CD4-positive, alpha-beta T cell treated with Interleukin-12 subunit alpha and Interleukin-12 subunit beta, for 1 hour (primary cell): ENCODE measurements at regions not wholly inside any gene's neighbourhood (a gene's known extent, or its start where the extent isn't known, plus 50 kb on each side); places are given as distances from the start of the nearest gene placed in this dataset.

Experiments
- DNase-seq: peaks from one replicate; pipeline ENCODE4 v3.0.0-alpha.2; 2020

DNA sequence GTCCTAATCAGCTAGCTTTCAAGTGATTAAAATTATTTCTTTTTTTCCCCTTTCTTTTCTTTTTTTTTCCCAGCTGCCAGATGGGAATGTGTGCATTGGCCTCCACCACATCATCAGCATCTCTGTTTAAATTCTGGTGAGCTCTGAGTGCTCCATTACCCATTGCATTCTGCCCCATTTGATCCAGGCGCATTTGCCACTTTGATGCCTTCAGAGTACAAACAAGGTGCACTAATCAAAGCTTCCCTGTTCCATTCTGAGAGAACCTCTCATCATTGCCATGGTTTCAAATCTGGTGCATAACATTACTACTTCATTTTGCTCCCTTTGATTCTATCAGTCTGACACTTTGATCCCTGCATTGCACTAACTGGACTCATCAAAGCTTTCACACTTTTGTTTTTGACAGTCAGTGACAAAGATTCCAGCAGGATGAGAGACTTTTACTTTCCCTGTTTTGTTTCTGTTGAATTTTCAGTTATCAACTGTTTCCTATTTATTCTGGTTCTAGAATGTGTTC lies 238.8 kb upstream of the PCDH10 start:
- no peak for DNase-seq

DNA sequence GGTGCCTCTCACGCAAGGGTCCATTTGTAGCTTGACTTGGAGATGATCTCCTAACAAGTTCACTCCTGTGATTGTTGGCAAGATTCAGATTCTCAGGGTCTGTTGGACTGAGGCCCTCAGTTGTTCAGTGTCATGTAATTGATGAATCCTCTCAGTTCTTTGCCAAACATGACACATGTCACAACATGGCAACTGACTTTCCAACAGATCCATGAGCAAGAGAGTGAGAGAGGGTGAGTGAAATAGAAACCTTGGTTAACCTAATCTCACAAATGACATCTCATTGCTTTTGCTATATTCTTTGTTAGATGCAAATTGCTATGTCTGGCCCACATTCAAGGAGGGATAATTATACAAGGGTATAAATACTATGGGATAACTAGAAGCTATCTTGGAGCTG lies 231.0 kb upstream of the PCDH10 start:
- DNase-seq = no peak

DNA sequence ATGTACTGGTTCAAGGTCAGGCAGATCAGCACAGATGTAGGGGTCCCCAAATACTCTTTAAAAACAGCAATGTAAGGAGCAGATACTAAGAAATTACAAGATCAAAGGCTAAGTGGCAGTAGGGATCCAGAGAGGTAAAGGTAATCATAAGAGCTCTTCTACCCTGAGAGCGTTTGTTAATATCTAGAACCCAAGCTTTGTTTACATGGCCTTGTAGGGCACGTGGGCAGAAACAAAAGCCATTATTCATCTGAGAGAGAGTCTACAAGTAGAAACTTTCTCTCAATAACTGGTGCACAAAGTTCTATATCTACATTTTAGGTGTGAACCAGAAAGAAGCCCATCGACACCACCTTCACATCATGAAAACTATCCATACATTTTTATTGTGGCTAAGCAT lies 225.6 kb upstream of the PCDH10 start:
- DNase-seq = no peak

DNA sequence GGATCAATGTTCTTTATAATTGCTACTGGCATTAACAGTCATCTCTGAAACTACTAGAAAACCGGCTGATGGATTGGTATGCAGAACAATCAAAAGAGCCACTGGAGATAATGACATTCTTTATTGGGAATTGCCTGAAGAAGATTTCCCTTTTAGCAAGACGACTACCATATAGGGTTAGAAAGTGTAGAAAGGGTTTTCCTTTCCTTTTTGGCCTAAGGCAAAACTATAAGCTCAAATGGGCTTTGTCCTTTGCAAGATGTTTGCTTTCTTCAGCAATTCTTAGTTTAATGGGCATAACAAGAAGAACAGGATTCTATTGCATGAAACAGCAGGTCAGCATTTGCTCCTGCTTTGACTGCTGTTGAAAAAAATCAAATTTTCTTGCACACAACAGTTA lies 214.2 kb upstream of the PCDH10 start:
- DNase-seq = no peak

DNA sequence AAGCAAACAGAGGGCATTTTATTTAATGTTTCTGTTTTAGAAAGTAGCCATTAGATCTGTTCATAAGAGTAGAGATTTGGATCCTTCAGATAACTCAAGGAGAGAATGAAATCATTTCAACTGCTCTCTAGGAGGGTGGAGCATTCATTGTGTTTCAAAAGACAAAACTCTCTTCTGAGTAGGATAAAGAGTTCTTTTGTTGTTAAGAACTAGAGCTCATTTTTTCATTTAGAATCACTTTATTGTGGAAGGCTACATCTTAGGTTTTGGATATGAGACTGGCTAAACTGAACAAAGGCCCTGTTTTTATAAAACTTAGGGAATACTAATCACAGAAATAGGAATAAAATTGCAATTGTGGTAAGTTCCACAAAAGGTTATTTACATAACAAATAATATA lies 193.9 kb upstream of the PCDH10 start:
- DNase-seq = no peak

DNA sequence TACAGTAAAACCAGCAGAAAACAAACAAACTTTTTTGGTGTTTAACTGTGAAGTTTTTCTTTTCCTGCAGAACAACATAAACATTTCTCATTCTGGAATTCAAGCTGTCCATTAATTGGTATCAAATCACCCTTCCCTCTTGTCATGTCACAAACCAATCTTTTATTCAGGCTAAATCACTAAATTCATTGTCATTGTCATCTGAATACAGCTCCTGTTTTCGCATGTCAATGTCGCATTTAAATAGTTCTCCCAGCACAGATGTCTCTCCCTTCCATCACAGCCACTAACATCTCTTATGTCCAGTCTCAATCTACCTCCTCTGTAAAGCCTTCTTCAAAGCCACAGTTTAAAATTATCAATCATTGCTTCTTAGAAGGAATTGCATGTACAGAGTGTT lies 192.1 kb upstream of the PCDH10 start:
- DNase-seq = no peak

DNA sequence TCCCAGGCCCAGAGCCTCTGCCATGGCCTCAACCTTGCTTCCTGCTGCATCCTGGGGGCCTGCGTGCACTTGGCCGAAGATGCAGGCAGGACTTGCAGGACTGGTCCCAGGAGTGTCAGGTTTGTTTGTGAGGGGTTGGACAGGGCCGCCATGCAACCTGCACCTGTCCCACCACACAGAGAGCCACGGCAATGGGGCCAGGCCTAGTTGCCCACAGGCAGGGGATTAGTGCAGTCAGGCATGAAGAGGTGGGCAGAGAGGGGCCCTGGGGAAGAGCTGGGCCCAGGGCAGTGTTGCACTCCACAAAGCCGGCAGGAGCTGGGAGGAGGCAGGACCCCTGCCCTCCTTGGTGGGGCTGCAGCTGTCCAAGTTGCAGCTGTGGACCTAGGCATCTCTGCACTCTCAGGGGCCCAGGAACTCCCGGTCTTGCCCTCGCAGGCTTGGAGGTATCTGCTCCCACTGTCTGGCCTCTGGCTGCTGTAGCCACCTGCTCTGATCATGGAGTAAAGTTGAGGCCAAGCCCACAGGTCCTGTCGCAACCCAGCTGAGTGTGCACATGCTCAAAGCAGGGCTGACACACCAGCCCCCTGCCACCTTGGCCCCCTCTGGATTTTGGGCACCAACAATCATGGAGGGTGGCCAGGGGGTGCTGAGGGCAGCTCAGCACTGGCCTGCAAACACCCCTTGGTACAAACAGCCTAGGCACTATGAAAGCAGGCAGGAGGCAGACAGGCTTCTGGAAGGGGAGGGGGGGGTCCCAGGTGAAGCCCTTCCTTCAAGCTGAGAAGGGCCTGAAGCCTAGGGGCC lies 190.4 kb upstream of the PCDH10 start:
- no peak for DNase-seq

DNA sequence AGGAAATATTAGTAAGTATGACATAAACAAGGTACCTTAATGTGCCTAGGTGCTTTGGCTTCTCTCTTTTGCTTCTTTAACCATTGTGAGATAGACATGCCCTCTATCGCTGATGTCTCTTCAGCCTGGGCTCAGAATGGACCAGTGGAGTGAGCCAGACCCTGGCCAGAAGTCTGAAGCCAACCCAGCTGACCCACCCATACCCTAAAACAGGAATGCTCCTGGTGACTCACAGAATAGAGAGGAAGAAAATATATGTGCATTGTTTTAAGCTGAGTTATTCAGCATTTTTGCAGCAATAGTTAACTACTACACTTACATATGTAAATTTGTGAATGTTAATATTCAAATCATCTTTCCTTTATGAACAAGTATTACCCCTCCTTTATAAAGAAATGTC lies 167.5 kb upstream of the PCDH10 start:
- no peak for DNase-seq

DNA sequence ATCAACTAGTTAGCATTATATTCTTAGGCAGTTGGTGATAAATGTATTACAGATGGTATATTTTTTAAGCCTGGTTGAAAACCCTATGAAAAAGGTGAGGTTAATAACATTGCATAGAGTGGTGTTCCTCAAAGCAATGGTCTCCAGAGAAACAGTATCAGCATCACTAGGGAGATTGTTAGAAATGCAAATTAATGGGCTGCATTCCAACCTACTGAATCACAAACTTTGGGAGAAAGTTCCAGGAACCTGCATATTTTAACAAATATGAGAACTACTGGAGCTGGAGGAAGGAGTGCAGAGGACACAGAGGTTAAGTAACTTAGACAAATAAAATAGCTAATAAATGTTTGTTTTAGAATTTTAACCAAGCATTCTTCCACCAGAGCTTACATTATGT lies 166.9 kb upstream of the PCDH10 start:
- DNase-seq = no peak

DNA sequence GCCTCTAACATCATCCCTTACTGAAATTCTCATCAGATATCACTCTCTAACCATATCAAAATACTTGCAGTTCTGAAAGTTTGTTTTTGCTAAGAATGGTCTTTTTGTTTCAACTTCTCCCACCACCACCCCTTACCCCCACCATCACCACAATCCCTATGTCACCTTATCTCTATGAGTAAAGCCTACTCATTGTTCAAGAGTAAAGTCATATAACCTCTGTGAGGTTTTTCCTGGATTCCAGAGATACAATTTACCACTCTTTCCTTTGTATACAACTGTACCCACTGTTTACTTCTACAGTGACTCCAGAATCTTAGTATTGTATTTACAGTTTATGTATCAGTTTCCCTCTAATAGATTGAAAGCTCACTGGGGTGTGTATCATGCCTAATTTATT lies 158.0 kb upstream of the PCDH10 start:
- DNase-seq = no peak

DNA sequence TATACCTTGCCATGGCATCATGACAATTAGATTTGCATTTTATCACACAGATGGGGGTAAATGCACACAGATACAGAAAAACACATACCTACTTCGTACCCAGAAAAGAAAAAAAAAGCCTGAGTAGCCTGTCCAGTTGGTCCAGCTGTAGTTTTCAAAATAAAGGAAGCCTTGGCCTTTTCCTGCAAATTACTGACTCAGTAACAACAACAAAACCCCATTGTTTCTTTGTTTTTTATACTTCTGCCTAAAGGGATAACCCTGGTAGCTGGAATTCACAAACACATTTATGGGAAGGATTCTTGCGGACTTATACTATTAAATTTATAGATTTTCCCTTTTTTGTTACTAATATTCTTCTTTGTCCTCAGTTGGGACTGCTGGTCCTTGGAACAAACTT lies 156.4 kb upstream of the PCDH10 start:
- no peak for DNase-seq

DNA sequence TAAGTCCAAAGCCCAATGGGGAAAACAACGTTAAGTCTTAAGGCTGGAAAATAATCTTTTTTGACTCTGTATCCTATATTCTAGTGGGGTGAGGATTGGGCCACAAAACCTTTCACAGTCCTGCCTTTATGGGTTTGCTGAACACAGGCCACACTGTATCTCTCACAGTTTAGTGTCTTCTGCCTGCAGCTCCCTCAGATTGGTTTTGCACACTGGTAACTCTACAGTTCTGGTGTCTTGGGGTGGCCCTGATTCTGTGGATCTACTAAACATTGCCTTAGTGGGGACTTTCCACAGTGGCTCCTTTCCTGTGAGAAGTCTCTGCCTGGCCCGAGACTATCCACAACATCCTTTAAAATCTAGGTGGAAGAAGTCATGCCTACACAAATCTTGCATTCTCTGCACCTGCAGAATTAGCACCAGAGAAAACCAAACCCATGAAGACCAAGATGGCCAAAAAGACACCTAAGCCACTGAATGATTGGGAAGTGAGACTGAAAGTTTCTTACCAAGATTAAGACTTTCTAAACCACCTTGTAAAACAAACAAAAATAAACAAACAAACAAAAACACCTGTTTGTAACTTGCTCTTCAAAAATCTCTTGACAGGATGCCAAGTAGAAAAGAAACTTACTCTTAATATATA lies 150.4 kb upstream of the PCDH10 start:
- no peak for DNase-seq

DNA sequence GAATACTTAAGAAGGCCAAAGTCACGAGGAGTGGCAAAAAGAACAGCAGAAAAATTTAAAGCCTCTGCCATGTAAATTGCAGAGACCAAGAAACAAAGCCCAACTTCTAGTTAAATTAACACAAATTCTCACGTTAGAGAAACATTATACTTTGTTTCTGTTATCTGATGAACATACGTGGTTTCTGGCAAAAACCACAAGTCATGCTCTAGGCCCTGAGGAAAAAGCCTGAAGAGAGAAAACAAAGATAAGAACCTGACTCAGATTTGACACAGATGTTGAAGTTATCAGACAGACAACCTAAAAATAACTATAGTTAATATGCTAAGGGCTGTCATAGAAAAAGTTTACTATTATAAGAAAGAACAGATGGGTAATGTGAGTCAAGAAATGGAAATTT lies 149.1 kb upstream of the PCDH10 start:
- DNase-seq = no peak

DNA sequence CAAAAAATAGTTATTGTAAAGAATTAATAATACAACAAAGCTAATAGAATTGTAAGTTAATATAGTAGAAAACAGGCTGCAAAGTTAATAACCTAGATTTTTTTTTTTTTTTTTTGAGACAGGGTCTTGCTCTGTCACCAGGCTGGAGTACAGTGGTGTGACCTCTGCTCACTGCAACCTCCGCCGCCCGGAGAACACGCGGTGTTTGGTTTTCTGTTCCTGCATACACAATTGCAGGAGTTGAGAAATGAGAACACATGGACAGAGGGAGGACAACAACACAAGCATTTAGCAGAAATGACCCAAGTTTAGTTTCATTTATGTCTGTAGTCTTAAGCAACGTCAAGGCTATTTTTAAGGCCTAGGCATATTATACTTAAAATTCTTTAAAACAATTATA lies 145.9 kb upstream of the PCDH10 start:
- no peak for DNase-seq

DNA sequence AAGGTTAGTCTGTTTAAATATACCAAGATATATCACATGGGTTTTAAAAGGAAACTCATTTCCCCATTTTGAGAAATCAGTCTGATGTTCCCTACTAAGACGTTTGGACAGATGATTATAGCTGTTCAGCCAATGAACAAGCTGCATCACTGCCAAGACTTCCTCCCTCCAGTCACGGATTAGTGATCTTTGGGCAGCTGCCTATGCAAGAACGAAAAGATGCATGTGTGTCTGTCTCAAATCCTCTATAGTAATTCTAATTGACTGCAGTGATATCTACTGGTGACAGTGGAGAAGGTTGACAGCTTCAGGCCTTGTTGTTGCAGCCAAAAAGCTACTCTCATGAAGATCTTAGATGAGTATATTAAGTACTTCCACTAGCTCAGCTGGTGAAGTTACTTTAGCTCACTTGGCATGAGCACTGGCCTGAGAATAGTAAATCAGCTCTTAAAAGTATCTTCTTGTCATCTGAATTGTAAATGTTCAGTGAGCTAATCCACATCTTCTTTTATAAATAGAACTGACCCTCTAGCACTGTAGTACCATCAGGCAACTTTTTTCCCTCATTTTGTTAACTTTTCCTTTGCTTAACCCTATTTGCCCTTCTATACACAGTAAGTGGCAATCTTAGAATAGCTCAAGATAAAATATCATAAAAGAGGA lies 134.5 kb upstream of the PCDH10 start:
- no peak for DNase-seq

DNA sequence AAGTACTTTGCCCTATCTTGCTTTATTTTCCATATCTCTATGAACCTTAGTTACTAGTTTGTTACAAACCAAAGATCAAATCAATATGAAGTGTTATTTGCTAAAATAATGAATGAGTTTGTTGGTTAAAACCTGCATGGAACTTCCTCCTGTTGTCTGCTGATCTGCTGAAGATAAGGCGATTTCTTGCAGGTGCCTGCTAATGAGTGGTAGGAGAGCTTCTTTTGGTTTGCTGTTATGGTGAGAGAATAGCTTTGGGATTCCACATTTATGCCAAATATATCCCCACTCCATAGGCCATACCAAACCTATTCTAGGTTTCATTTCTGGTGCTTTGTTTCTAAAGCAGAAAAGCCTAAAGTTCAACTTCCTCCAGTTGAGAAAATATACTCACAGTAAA lies 103.8 kb upstream of the PCDH10 start:
- no peak for DNase-seq

DNA sequence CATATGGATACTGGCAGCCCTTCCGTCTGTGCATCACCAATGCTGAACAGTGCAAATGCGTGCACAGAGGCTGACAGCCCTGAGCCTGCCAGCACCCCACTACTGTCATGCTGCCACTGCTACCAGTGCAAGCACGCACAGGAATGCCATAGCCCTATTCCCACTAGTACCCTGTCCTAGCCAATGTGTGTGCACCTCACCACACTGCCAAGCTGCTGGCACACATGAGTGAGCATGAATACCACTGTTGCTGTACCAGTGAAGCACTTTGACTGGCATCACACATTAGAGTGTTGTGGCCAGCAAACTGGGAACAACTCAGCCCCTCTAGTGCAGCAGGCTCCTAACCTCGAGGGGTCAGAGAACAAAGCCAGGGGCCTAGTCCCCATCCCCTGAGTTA lies 102.9 kb upstream of the PCDH10 start:
- DNase-seq = no peak

DNA sequence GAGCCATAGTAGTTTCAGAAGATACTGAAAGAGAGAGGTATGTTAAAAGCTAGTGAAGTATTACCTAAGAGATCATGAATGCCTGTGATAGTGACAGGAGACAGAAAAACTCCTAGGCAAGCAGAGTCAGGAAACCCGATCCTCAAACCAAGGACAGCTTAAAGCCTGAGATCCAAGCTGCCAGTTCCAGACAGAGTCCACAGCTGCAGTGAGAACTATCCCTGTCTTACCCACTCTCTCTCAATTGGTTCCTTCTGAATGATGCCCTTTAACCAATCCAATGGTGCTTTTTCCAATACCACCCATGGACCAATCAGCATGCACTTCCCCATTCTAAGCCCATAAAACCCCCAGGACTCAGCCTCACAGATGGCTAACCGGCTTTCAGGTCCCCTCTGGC lies 90.4 kb upstream of the PCDH10 start:
- DNase-seq = no peak

DNA sequence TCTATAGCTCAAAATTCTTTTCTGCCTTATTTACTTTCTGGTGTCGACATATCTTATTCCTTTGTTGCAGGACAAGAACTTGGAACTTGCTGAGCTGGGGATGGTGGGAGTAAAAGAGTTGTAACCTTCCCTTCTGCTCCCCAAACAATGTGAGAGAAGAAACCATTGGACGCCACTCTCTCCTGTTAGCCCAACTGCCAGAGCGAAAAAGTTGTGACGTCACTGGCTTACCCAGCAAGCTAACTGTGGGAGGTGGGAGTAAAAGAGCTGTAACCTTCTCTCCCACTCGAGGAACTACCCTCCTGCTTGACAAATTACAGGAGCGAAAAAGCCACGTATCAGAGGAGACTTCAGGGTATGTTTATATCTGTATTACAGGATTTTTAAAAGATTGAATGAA lies 90.0 kb upstream of the PCDH10 start:
- no peak for DNase-seq

DNA sequence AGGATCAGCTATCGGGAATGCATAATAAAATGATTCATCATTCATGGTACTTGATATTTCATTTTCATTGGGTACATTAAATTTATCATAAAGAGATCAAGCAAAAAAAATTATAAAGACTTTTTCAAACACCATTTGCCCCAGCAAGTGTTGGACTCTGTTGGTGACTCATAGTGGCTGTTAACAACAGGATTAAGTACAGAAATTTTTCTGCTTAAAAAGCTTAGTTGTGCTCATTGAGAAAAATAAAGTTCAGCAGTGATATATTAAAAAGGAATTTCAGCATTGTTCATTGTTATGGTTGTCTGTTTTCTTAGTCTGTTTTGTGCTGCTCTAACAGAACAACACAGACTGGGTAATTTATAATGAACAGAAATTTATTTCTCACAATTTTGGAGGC lies 86.2 kb upstream of the PCDH10 start:
- DNase-seq = no peak

DNA sequence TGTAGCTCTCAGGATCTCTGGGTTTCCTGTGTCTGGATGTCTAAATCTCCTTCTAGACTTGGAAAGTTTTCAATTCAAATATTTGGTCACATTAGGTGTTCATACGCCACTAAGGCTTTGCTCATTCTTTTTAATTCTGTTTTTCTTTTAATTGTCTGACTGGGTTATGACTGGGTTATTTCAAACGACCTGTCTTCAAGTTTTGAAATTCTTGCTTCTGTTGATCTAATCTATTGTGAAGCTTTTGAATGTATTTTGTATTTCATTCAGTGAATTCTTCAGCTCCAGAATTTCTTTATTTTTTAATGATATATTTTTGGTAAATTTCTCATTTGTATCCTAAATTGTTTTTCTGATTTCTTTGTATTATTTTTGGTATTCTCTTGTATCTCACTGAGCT lies 81.0 kb upstream of the PCDH10 start:
- DNase-seq = no peak

DNA sequence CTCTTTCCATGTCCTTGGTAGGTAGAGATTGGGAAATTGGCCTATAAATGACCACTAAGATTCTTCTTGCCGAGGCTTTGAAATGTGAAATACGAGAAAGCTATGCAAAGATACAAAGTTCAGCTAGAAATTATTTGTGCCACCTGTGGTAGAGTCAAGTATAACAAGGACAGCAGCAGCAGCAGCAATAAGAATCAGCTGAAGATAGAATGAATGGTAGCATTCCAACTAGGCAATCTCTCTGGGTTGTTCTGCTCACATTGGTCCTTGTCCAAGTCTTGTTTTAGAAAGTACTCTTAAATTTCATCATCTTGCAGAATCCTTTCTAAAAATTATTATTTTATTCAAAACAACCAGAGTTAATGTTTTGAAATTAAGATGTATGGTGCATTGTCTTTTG lies 67.8 kb upstream of the PCDH10 start:
- DNase-seq = no peak

DNA sequence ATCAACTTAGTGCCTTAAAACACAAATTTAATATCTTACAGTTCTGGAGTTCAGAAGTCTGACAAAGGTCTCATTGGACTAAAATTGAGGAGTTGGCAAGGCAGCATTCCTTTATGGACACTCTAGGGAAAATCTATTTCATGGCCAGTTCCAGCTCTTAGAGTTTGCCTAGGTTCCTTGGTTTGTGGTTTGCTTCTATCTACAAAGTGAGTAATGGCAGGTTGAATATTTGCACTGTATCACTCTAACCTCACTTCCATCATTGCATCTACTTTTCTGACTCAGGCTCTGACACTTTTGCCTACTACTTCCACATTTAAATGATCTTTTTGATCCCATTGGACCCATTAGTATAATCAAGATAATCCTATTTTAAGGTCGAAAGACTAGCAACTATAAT lies 64.7 kb upstream of the PCDH10 start:
- DNase-seq = no peak

DNA sequence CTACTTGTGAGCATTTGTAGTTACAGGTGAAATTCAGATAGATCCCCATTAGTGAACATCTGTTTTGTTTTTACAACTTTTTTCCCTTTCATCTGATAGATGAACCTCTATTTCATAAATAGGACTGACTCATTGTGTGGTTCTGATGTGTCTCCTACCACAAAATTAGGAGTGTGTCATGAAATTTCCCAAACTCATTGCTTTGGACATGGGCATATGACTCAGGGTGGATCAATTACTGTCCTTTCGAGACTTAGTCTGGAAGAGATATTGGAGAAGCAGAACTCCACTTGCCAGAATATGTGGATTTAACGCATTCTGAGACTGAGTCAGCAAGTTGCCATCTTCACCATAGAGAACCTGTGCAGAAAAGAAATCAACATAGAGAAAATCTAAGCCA lies 53.5 kb upstream of the PCDH10 start:
- DNase-seq = no peak
